ENCODE measurements at regions not wholly inside any gene's neighbourhood (a gene's known extent, or its start where the extent isn't known, plus 50 kb on each side); places are given as distances from the start of the nearest gene placed in this dataset.
"Not testable (repeated sequence)": the region's sequence is repeated elsewhere in the genome, so short reads cannot be mapped to it uniquely, and the experiment has no call there.

DNA sequence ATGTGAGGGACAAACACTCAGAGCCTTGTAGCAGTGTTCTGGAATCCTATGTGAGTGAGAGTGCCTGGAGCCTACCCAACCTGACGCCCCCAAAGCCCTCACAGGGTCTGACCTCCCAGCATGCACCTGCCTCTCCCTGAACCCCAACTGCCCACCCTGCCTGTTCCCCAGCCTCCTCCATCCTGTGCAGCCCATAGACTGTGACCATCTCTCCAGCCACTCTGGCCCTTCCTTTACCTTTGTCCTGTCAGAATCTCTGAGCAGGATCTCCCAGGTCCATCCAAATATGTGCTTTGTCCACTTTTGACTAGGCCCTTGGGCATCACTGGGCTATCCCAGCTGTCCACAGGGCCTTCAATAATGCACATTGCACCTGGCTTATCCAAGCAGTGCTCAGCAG, 1159.8 kb upstream of the TPTE start:
- TF ChIP-seq CTCF, POLR2AphosphoS5 (IDR thresholded peaks at IDR 0.05): not testable (repeated sequence)
